GM19240 (cell line): ENCODE measurements at regions not wholly inside any gene's neighbourhood (a gene's known extent, or its start where the extent isn't known, plus 50 kb on each side); places are given as distances from the start of the nearest gene placed in this dataset.

Source experiments
- DNase-seq: peaks from one replicate; pipeline ENCODE4 v3.0.0; 2011; ENCODE audit warnings: low spot score; ENCODE audit not compliant: insufficient read length

GRCh38 chr9:73219985-73220626 is 68.4 kb downstream of the ANXA1 start:
- no peak for DNase-seq

GRCh38 chr9:73223594-73223993 is 71.9 kb downstream of the ANXA1 start:
- no peak for DNase-seq

DNA sequence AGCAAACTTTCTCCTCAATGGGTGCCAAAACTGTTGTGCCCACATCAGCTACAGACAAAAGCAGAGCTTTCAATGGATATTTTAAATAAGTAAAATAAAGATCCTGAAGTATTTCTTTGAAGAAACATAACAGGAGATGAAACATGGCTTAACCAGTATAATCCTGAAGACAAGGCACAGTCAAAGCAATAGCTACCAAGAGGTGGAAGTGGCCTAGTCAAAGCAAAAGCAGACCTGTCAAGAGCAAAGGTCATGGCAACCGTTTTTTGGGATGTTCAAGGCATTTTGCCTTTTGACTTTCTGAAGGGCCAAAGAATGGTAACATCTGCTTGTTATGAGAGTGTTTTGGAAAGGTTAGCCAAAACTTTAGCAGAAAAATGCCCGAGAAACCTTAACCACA is 77.9 kb downstream of the ANXA1 start:
- DNase-seq, result no peak

DNA sequence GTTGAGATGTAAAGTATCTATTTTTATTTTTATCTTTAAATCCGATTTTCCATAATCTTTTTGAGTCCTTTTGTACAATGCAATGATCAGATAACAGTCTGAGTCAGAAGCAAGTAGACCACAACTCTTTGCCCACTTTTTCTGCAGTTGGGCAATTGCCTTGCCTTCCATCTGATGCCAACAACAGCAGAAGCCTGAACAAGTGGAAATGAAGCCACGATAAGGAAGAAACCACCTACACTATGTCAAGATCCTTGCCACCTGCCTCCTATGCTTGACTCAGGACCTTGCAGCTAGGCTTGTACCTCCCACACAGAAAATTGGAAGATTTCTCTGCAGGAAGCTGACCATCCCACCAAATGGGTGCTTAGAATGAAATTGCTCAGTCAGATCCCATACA is 78.6 kb downstream of the ANXA1 start:
- no peak for DNase-seq

- DNase-seq, result no peak
Observed at GRCh38 chr9:73231203-73231602, 79.5 kb downstream of the ANXA1 start.

- no peak for DNase-seq
Observed at GRCh38 chr9:73233359-73234007, 81.8 kb downstream of the ANXA1 start.

DNA sequence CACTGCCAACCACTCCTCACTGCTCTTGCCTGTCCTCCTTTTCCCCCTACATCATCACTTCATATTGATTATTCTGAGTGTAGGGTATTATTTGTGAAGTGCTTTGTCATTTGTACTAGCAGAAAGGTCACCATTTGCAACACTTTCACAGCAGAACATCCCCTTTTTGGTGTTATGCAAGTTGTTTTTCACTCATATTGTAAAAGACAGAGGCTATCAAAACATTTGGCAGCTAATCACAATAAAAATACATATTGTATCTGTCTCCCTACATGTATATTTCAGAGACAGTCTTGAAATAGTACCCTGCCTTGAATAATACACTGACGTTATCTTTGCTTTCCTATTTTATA is 82.3 kb downstream of the ANXA1 start:
- no peak for DNase-seq

DNA sequence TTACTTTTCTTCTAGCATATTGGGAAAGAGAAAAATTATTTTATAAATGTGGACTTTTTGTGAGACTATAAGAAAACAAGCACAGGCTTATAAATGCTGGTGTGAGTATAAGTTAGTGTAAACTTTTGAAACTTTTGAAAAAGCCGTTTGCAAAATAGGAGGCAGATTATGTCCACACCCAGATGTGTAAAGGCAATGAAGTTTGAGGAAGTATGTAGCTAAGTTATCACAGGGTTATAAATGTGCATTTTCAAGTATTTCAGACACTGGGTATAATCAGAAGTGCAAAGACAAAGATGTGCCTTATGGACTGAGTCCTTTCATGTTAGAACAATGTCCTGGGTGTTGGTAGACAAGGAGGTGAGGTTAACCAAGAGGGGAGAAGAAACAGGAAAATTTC is 85.5 kb downstream of the ANXA1 start:
- no peak for DNase-seq

DNA sequence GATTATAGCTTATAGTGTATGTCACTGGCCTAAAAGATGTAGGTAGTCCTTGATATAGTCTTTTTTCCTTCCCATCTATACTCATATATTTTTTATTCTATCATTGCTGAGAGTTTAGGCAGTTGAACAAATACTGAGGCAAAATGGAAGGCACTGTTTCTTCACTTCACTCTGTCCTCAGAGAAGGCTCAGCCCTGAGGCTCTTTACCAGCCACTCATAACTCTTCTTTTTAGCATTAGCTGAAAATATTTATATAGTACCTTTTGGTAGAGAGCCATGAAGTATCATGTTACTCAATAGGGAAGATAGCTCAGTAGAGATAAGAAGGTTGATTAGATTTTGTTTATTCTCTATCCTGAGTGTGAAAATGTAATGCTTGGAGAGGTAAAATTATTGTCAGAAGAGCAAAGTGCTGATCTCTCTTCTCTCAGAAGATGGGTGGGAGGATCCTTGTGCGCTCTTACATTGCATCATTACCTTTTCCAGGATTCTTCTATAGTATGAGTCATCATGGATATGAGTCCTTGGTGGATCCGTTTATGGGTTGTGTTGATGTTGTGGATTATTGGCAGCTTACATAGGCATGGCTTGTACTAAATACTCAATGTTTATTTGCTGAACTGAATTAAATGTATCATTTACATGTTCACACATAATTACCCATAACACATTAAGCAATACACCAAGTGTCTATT is 88.1 kb downstream of the ANXA1 start:
- DNase-seq, result no peak

DNA sequence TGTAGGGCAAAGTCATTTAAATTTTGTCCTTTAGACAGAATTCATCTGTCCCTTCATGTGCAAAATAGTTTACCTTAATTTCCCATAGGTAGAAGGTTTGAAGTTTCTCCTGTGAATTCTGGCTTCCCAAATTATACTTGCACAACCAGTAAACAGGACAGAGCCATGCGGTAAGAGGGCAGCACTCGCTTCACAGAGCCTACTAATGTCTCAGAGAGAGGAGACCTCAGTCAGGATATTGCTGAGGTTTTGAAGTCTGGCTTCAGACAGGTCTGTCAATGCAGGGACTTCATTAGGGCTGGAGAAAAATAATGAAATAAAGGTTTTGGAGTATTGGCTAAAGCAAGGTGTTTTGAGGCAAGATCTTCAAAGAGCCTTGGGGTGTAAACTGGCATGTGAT is 91.4 kb downstream of the ANXA1 start:
- DNase-seq, result no peak

GRCh38 chr9:73259086-73259696 is 107.5 kb downstream of the ANXA1 start:
- DNase-seq, result no peak

- DNase-seq, result no peak
Observed at GRCh38 chr9:73260506-73260905, 108.8 kb downstream of the ANXA1 start.

DNA sequence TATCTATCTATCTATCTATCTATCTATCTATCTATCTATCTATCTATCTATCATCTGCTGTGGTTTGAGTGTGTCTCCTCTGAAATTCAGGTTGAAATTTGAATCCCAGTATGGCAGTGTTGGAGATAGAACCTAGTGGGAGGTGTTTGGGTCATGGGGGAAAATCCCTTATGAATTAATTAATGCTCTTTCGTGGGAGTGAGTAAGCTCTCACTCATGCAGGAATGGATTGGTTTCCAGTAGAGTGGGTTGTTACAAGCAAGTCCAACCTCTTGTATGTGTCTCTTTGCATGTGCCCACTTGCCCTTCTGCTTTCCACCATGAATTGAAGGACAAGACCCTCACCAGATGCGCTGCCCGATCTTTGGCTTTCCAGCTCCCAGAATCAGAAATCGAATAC is 113.0 kb downstream of the ANXA1 start:
- no peak for DNase-seq

GRCh38 chr9:73265876-73266275 is 114.2 kb downstream of the ANXA1 start:
- DNase-seq, result no peak

GRCh38 chr9:73269430-73270101 is 117.9 kb downstream of the ANXA1 start:
- DNase-seq, result no peak

DNA sequence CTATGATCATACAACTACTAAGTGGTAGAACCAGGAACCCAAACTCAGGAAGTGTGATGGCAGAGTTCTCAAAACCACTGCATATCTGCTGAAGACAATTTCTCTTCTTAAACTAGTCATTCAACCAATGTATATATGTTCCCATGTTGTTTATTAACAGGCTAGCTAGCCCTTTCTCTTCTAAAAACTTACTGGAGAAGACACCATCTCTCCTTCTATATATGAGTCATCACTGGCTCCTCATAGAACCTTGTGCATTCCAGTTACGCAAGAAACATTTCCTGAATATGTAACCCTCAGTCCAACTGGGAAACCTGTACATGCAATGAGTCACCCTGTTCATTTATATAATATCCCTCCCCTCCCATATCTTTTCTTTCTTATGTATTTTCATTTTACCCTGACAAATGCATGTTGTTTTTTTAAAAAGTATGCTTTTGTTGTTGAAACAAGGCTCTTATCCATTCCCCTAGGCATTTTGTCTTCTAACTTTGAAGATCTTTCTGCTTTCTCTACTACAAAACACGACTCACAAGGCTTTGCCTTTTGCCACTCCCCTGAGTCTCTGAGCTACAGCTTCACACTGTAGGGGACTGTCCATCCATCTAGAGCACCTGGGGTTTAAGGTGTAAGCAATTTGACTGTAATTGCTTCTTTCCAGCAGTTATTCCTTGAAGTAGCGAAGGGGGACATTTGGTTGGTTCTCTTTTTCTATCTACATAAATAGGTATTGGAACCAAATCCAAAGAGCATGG is 119.5 kb downstream of the ANXA1 start:
- no peak for DNase-seq

DNA sequence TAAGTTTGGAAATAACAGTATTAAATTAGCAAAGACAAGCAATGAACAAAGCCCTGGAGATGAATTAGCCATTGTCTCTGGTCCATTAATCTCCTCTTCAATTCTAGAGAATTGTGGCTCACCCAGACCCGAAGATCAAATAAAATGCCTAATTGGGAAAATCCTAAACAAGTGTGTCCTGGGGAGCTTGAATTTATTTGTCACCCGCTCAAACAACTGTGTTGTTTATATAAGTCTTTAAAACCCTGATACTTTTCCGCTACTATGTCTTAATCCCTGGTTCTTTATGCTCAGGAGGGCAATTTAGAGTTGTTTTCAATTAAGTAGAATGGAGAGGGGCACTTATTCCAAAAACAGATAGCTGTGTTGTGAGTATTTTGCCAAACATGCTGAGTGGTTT is 128.4 kb downstream of the ANXA1 start:
- DNase-seq, result no peak

DNA sequence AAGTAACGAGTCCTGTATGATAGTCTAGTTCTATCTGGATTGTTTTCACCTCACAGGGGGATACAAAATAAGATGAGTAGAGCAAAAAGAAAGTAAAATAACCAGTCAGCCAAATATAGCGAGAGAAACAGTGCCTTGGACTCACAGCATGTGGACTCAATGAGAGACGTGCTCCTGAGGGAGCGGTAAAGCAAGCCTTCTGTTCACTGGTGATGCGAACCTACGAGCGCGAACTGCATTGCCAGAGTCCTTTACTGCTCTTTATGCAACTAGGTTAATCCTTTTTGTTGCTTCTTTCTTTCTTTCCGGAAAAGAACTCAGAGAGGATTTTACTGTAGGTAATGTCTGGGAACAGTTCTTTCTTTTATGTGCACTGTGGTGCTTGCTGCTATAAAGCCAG is 132.7 kb downstream of the ANXA1 start:
- DNase-seq, result no peak

- no peak for DNase-seq
Observed at GRCh38 chr9:73294336-73294735, 142.7 kb downstream of the ANXA1 start.

DNA sequence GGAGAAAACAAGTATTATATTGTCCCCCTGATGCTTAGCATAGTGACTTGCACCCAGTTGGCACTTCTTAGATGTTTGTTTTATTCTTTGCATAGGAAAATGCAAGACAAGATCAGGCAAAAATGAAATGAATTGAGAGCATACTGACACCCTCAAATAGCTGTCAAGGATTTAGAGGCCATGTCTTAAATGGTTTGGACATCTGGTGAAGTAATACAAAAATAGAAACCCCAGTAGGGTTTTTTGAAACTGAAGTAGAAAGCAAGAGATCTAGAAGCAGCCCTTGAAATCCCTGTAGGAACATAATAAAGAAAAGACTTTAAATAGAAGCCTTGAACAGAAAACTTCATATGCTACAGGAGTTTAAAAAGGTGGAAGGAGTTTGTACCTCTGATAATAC is 174.3 kb downstream of the ANXA1 start:
- DNase-seq, result no peak

DNA sequence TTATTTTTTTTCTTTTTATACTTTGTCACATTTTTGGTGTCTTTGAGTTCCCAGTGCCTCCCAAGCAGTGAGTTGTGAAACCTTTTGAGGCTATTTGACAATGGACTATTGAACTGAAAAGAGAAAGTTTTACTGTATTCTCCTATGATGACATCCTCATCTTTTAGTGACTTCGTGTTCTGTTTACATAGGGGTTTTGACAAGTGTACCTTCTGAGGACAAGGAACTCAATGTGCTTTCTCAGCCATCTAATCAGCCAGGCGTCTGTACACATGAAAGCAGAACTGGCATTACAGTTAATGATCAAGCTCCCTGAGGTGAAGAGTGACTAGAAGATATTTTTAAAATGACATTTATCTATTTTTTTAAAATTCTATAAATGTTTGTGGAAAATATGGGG is 175.5 kb downstream of the ANXA1 start:
- DNase-seq, result no peak
